KMS-11 (cell line): ENCODE measurements at regions not wholly inside any gene's neighbourhood (a gene's known extent, or its start where the extent isn't known, plus 50 kb on each side); places are given as distances from the start of the nearest gene placed in this dataset.

Experiments
- H2AFZ ChIP-seq: fragments of 200-600 bp; sonication (generic); 2 replicates; pipeline ENCODE4 v1.6.1; 2016; ENCODE audit warnings: antibody characterized with exemption, mixed run types, low read depth
- H3K27ac ChIP-seq: fragments of 200-600 bp; sonication (generic); 2 replicates; pipeline ENCODE4 v1.6.1; 2016; ENCODE audit warnings: mild to moderate bottlenecking, mixed run types
- H3K27me3 ChIP-seq: fragments of 200-600 bp; sonication (generic); 2 replicates; pipeline ENCODE4 v1.6.1; 2017; ENCODE audit warnings: mild to moderate bottlenecking, low read depth, mixed run types, moderate library complexity; ENCODE audit not compliant: insufficient read depth
- H3K36me3 ChIP-seq: fragments of 200-600 bp; sonication (generic); 2 replicates; pipeline ENCODE4 v1.6.1; 2017; ENCODE audit warnings: mild to moderate bottlenecking, mixed run types; ENCODE audit not compliant: insufficient read depth
- H3K4me1 ChIP-seq: fragments of 200-600 bp; sonication (generic); 2 replicates; pipeline ENCODE4 v1.6.1; 2016; ENCODE audit warnings: mild to moderate bottlenecking, low read depth, mixed run types; ENCODE audit not compliant: poor library complexity, severe bottlenecking
- H3K4me2 ChIP-seq: fragments of 200-600 bp; sonication (generic); 2 replicates; pipeline ENCODE4 v1.7.0; 2016; ENCODE audit warnings: mild to moderate bottlenecking, mixed run types
- H3K4me3 ChIP-seq: fragments of 200-600 bp; sonication (generic); IDR thresholded peaks from 2 replicates; pipeline ENCODE4 v1.6.1; 2017; ENCODE audit warnings: low read depth, low read length, mixed read lengths; ENCODE audit not compliant: insufficient read depth
- H3K79me2 ChIP-seq: fragments of 200-600 bp; sonication (generic); 2 replicates; pipeline ENCODE4 v1.6.1; 2016; ENCODE audit warnings: low read depth, mixed run types; ENCODE audit not compliant: insufficient read depth
- H3K9ac ChIP-seq: fragments of 200-600 bp; sonication (generic); 2 replicates; pipeline ENCODE4 v1.6.1; 2016; ENCODE audit warnings: mild to moderate bottlenecking, mixed run types
- H4K20me1 ChIP-seq: fragments of 200-600 bp; sonication (generic); 2 replicates; pipeline ENCODE4 v1.6.1; 2016; ENCODE audit warnings: mild to moderate bottlenecking, mixed run types; ENCODE audit not compliant: insufficient read depth
- TF ChIP-seq, protein P1 (sequence below): fragments of 200-600 bp; sonication (generic); conservative IDR thresholded peaks from 2 replicates; pipeline ENCODE4 v1.6.1; 2017; ENCODE audit warnings: low read depth, mild to moderate bottlenecking, antibody characterized with exemption, low read length, moderate library complexity, mixed read lengths

- no peak overlapping the region for H3K4me2 ChIP-seq
- TF ChIP-seq, protein P1, sequence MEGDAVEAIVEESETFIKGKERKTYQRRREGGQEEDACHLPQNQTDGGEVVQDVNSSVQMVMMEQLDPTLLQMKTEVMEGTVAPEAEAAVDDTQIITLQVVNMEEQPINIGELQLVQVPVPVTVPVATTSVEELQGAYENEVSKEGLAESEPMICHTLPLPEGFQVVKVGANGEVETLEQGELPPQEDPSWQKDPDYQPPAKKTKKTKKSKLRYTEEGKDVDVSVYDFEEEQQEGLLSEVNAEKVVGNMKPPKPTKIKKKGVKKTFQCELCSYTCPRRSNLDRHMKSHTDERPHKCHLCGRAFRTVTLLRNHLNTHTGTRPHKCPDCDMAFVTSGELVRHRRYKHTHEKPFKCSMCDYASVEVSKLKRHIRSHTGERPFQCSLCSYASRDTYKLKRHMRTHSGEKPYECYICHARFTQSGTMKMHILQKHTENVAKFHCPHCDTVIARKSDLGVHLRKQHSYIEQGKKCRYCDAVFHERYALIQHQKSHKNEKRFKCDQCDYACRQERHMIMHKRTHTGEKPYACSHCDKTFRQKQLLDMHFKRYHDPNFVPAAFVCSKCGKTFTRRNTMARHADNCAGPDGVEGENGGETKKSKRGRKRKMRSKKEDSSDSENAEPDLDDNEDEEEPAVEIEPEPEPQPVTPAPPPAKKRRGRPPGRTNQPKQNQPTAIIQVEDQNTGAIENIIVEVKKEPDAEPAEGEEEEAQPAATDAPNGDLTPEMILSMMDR = no peak
- no peak overlapping the region for H3K9ac ChIP-seq
- H3K36me3 ChIP-seq = no peaks in the 10 kb centered on the region
- no peaks in the 10 kb centered on the region for H3K79me2 ChIP-seq
- no peaks in the 10 kb centered on the region for H3K27me3 ChIP-seq
- H3K4me3 ChIP-seq = no peak overlapping the region
- H4K20me1 ChIP-seq = no peaks in the 10 kb centered on the region
- no peak overlapping the region for H2AFZ ChIP-seq
- H3K27ac ChIP-seq = no peak overlapping the region
- H3K4me1 ChIP-seq = no peaks in the 10 kb centered on the region
Observed at GRCh38 chr12:127121494-127122084, 1145.4 kb upstream of the TMEM132C start.

DNA sequence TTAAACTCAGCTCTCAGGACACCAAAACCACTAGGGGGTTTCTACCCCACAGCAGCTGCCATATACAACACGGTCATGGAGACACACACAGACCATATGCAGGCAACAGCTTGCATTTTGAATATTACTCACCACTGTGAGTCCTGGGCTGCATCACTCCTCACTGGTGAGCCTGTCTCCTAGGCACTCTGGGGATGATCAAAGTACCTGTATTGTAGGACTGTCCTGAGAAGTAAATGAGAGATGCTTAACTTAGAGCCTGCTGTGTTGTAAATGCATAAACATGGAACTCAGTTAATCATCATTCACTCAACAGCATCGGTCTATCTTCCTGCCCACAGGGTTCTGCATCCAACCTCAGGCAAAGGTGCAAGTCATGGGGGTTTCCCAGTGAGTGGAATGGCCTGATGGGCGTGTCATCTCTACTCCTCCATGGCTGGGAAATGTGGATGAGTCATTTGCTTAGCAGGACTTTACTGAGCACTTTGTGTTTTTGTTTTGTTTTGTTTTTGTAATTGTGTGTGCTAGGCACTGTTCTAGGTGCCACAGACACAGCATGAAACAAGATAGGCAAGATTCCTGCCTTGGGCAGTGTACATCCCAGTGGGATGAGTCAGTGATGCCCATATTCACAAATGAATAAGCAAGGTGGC lies 1141.2 kb upstream of the TMEM132C start:
- Histone ChIP-seq H3K4me1 (no peaks in the 10 kb centered on the region), H3K79me2 (no peaks in the 10 kb centered on the region), H3K27me3 (no peaks in the 10 kb centered on the region), H3K36me3 (no peaks in the 10 kb centered on the region), H3K9ac (no peak overlapping the region), H3K4me2 (no peak overlapping the region), H3K4me3 (no peak overlapping the region), H3K27ac (no peak overlapping the region), H2AFZ (no peak overlapping the region), H4K20me1 (no peaks in the 10 kb centered on the region)
- TF ChIP-seq, protein P1 = no peak

- no peaks in the 10 kb centered on the region for H4K20me1 ChIP-seq
- H3K4me1 ChIP-seq = no peaks in the 10 kb centered on the region
- H3K36me3 ChIP-seq = no peaks in the 10 kb centered on the region
- no peak overlapping the region for H3K4me3 ChIP-seq
- H3K27me3 ChIP-seq = no peaks in the 10 kb centered on the region
- H3K9ac ChIP-seq = no peak overlapping the region
- no peaks in the 10 kb centered on the region for H3K79me2 ChIP-seq
- no peak overlapping the region for H3K27ac ChIP-seq
- TF ChIP-seq, protein P1 = no peak
- no peak overlapping the region for H2AFZ ChIP-seq
- H3K4me2 ChIP-seq = no peak overlapping the region
Observed at GRCh38 chr12:127126260-127126628, 1140.7 kb upstream of the TMEM132C start.

DNA sequence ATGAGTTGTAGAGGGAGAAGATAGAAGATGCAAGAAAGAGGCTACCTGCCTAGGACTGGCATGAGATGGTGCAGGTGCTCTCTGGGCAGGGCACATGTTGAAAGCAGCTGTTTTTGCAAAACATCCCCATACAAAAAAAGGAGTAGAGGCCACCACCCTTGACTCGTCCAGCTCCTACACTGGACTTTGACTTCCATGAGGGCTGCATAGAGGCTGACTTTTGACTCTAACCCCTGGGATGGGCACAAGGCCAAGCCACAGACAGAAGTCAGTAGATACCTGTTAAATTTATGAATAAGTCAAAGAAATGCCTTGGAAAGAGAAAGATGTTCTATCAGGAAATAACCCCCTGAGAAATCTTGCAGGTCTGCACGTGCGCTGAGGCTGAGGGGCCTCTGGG lies 1139.1 kb upstream of the TMEM132C start:
- Histone ChIP-seq H3K27me3 (no peaks in the 10 kb centered on the region), H3K4me3 (no peak overlapping the region), H3K4me2 (no peak overlapping the region), H3K36me3 (no peaks in the 10 kb centered on the region), H3K9ac (no peak overlapping the region), H3K27ac (no peak overlapping the region), H4K20me1 (no peaks in the 10 kb centered on the region), H3K79me2 (no peaks in the 10 kb centered on the region), H2AFZ (no peak overlapping the region), H3K4me1 (no peaks in the 10 kb centered on the region)
- TF ChIP-seq, protein P1 = no peak
